ENCODE measurements at regions not wholly inside any gene's neighbourhood (a gene's known extent, or its start where the extent isn't known, plus 50 kb on each side); places are given as distances from the start of the nearest gene placed in this dataset.

DNA sequence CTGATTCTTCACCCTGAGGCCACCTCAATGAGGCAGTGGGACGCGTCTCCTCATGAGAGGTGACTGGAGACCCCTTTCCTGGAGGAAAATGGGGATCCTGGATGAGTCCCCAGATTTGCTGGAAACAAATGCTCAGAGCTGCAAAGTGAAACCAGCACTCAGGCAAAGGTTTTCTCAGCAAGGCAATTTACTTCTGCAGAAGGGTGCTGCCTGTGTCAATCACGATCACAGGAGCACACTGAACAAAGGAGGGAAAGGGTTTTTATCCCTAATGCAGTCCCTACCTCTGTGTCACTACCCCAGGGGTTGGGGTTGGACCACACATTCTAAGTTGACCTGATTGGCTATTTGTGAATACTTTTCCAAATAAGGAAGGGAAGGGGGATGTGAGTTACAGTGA, 69.9 kb upstream of the CDK20 start:
- TF ChIP-seq, protein P1, sequence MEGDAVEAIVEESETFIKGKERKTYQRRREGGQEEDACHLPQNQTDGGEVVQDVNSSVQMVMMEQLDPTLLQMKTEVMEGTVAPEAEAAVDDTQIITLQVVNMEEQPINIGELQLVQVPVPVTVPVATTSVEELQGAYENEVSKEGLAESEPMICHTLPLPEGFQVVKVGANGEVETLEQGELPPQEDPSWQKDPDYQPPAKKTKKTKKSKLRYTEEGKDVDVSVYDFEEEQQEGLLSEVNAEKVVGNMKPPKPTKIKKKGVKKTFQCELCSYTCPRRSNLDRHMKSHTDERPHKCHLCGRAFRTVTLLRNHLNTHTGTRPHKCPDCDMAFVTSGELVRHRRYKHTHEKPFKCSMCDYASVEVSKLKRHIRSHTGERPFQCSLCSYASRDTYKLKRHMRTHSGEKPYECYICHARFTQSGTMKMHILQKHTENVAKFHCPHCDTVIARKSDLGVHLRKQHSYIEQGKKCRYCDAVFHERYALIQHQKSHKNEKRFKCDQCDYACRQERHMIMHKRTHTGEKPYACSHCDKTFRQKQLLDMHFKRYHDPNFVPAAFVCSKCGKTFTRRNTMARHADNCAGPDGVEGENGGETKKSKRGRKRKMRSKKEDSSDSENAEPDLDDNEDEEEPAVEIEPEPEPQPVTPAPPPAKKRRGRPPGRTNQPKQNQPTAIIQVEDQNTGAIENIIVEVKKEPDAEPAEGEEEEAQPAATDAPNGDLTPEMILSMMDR (IDR thresholded peaks at IDR 0.05): no peak
- no peak for TF ChIP-seq POLR2AphosphoS5 (IDR thresholded peaks at IDR 0.05; ENCODE audit: insufficient read depth in 1 of 2, low read depth in 1 of 2)
